HCT116 (cell line): ENCODE measurements at regions not wholly inside any gene's neighbourhood (a gene's known extent, or its start where the extent isn't known, plus 50 kb on each side); places are given as distances from the start of the nearest gene placed in this dataset.

ENCODE experiments used
- ATAC-seq: fragments of 200-7000 bp; cut with Tn5 transposase; 2 replicates; pipeline ENCODE4 v1.9.1; 2020; ENCODE audit warnings: mild to moderate bottlenecking, moderate library complexity
- BruUV-seq: library from RNA; stranded (reverse); fragments of 400-500 nt; replicated peaks from 2 replicates; lab custom pipeline; 2021; lab: Mats Ljungman, UMichigan
- CTCF ChIA-PET: fragments of 300-600 bp; sonication (Branson Sonifier 250); formaldehyde crosslinking; loops from one replicate; lab custom pipeline; 2021; ENCODE audit warnings: antibody characterized with exemption; lab: Charles Lee
- POLR2A ChIA-PET: fragments of 300-600, 350-600 bp; sonication (Branson Sonifier 250); formaldehyde crosslinking; loops from one replicate; lab custom pipeline; 2021; ENCODE audit warnings: antibody characterized with exemption; lab: Charles Lee
- RAD21 ChIA-PET, 2 experiments: fragments of 300-600 bp; sonication (Branson Sonifier 250); formaldehyde crosslinking; loops; one replicate each; lab custom pipeline; 2023; ENCODE audit warnings: low total read pairs in 2 of 2; ENCODE audit not compliant: uncharacterized antibody in 2 of 2, unreplicated experiment in 2 of 2, low non-redundant PET in 1 of 2; lab: Charles Lee
- DNase-seq: peaks from one replicate; pipeline ENCODE4 v3.0.0-alpha.2; 2010; ENCODE audit warnings: low read depth, low spot score
- H2AFZ ChIP-seq: fragments of 200-600 bp; shearing (Covaris generic), sonication (generic); 2 replicates; pipeline ENCODE4 v1.6.1; 2017; ENCODE audit warnings: low read depth, mixed run types, mixed read lengths, antibody characterized with exemption, low read length; ENCODE audit not compliant: poor library complexity, severe bottlenecking
- H3K27ac ChIP-seq: 2 replicates; pipeline ENCODE4 v1.5.1; 2012; ENCODE audit warnings: low read depth, low read length
- H3K27me3 ChIP-seq: fragments of 200-600 bp; sonication (generic); 2 replicates; pipeline ENCODE4 v1.6.1; 2016; ENCODE audit warnings: mixed run types, low read length, mixed read lengths; ENCODE audit not compliant: insufficient read depth
- H3K36me3 ChIP-seq, 2 experiments: fragments of 200-500 bp in 1 of 2; fragments of 200-600 bp in 1 of 2; sonication (Bioruptor generic) in 1 of 2; sonication (generic) in 1 of 2; 2 replicates each; pipeline versions ENCODE4 v1.5.1 to v1.6.1; 2014 to 2016; ENCODE audit warnings: low read length in 2 of 2, inconsistent platforms in 1 of 2, mixed read lengths in 1 of 2, mixed run types in 1 of 2; ENCODE audit not compliant: insufficient read depth in 2 of 2, control insufficient read depth in 1 of 2
- H3K4me1 ChIP-seq, 2 experiments: fragments of 200-600 bp in 1 of 2; sonication (generic) in 1 of 2; 2 replicates each; pipeline versions ENCODE4 v1.5.1 to v1.6.1; 2012 to 2017; ENCODE audit warnings: low read length in 2 of 2, inconsistent platforms in 1 of 2, mild to moderate bottlenecking in 1 of 2, mixed read lengths in 1 of 2, mixed run types in 1 of 2, moderate library complexity in 1 of 2; ENCODE audit not compliant: insufficient read depth in 2 of 2, control insufficient read depth in 1 of 2
- H3K4me2 ChIP-seq: fragments of 200-600 bp; sonication (generic); 2 replicates; pipeline ENCODE4 v1.6.1; 2017; ENCODE audit warnings: mixed run types, low read length, mixed read lengths
- H3K4me3 ChIP-seq, 2 experiments: fragments of 200-600 bp in 1 of 2; sonication (generic) in 1 of 2; replicated peaks in 1 of 2; 2 replicates each; pipeline ENCODE4 v1.5.1; 2011 to 2016; ENCODE audit warnings: low read length in 2 of 2, control low read depth in 1 of 2, low read depth in 1 of 2, mild to moderate bottlenecking in 1 of 2, mixed read lengths in 1 of 2, mixed run types in 1 of 2
- H3K79me2 ChIP-seq: fragments of 200-600 bp; sonication (generic); 2 replicates; pipeline ENCODE4 v1.6.1; 2017; ENCODE audit warnings: mild to moderate bottlenecking, mixed run types, low read length, moderate library complexity, mixed read lengths; ENCODE audit not compliant: insufficient read depth
- H3K9ac ChIP-seq: fragments of 200-600 bp; sonication (generic); 2 replicates; pipeline ENCODE4 v1.6.1; 2016; ENCODE audit warnings: low read length, mixed read lengths
- H3K9me2 ChIP-seq: fragments of 200-600 bp; sonication (generic), shearing (Covaris generic); 2 replicates; pipeline ENCODE4 v1.6.1; 2017; ENCODE audit warnings: mixed run types, mild to moderate bottlenecking, moderate library complexity; ENCODE audit not compliant: insufficient read depth
- H3K9me3 ChIP-seq, 2 experiments: fragments of 200-500 bp in 1 of 2; fragments of 200-600 bp in 1 of 2; sonication (Bioruptor generic) in 1 of 2; sonication (generic) in 1 of 2; 2 replicates each; pipeline ENCODE4 v1.6.1; 2014 to 2017; ENCODE audit warnings: low read length in 2 of 2, mixed read lengths in 2 of 2, inconsistent platforms in 1 of 2, low read depth in 1 of 2, mild to moderate bottlenecking in 1 of 2, mixed run types in 1 of 2, moderate library complexity in 1 of 2; ENCODE audit not compliant: control insufficient read depth in 1 of 2, insufficient read depth in 1 of 2
- H4K20me1 ChIP-seq: fragments of 200-600 bp; sonication (generic), shearing (Covaris generic); 2 replicates; pipeline ENCODE4 v1.6.1; 2017; ENCODE audit warnings: mixed run types, mild to moderate bottlenecking, moderate library complexity; ENCODE audit not compliant: insufficient read depth
- EGR1 ChIP-seq: IDR thresholded peaks from 2 replicates; pipeline ENCODE4 v1.6.1; 2012; ENCODE audit warnings: low read depth
- ELF1 ChIP-seq: IDR thresholded peaks from 2 replicates; pipeline ENCODE4 v1.6.1; 2012; ENCODE audit warnings: low read depth, borderline replicate concordance
- EZH2 ChIP-seq: fragments of 200-600 bp; sonication (generic); IDR thresholded peaks from 2 replicates; pipeline ENCODE4 v1.6.1; 2017; ENCODE audit warnings: antibody characterized with exemption, mixed run types
- FOSL1 ChIP-seq: IDR thresholded peaks from 2 replicates; pipeline ENCODE4 v1.6.1; 2012; ENCODE audit warnings: low read depth
- TCF7L2 ChIP-seq: IDR thresholded peaks from 2 replicates; pipeline ENCODE4 v1.7.0; 2011; ENCODE audit warnings: borderline replicate concordance, inconsistent platforms; ENCODE audit not compliant: insufficient read depth, insufficient read length; ENCODE audit errors: extremely low read depth
- YY1 ChIP-seq: IDR thresholded peaks from 2 replicates; pipeline ENCODE4 v1.6.1; 2011; ENCODE audit warnings: low read length, low read depth, moderate library complexity, mild to moderate bottlenecking; ENCODE audit not compliant: insufficient replicate concordance; ENCODE audit errors: extremely low read depth
- ZNF274 ChIP-seq: fragments of 200-500 bp; sonication (Bioruptor generic); IDR thresholded peaks from 2 replicates; pipeline ENCODE4 v1.6.1; 2014; ENCODE audit warnings: mild to moderate bottlenecking, low read depth, low read length, inconsistent platforms
- intact Hi-C: fragments of 100-400 bp; cut with micrococcal nuclease; formaldehyde crosslinking; loops from 2 replicates; pipeline ENCODE4 v1.10.0; 2022
- TF ChIP-seq, protein P1 (sequence below): IDR thresholded peaks from 2 replicates; pipeline ENCODE4 v1.6.1; 2012

DNA sequence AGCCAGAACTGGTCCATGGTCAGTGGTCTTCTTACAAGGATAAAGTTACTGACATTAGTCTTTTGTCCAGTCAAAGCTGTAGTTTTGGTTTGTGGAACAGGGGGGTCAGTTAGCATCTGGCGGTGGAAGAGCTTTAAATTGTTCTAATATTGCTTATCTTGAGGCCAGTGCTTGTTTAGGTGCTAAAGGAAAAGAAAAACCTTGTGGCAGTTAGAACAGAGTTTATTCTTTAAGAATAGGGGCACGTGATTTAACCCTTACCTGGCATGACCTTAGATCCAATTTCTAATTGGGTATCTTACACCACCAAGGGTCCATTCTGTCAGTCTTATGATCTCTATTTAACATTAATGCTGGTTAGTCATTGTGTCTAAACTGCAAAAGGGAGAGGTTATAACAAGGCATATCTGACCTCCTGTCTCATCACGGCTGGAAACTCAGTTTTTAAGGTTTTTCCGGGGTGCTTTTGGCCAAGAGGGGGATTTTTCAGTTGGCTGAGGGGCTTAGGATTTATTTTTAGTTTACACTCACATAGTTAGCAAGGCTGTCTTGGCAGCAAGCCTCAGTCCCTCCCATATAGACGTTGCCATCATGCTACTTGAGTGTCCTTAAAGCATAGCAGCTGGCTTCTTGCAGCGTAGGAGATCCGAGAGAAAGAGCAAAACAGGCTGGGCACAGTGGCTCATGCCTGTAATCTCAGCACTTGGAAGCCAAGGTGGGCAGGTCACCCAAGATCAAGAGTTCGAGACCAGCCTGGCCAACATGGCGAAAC is 60.1 kb upstream of the FAM89A start:
- Histone ChIP-seq H3K4me1 (no peaks in the 10 kb centered on the region), H3K4me3 (no peak overlapping the region), H3K9me2 (no peaks in the 10 kb centered on the region), H3K36me3 (no peaks in the 10 kb centered on the region), H4K20me1 (no peaks in the 10 kb centered on the region), H2AFZ (no peak overlapping the region), H3K4me2 (no peak overlapping the region), H3K27ac (no peak overlapping the region), H3K27me3 (no peaks in the 10 kb centered on the region), H3K9me3 (no peaks in the 10 kb centered on the region), H3K9ac (no peak overlapping the region), H3K79me2 (no peaks in the 10 kb centered on the region)
- no peak for TF ChIP-seq EGR1
- intact Hi-C loops, result no loop called here
- CTCF ChIA-PET, result no interaction called here
- BruUV-seq, result no TSS peak
- ATAC-seq, result no peak
- POLR2A ChIA-PET, result no interaction called here
- no peak for DNase-seq
- RAD21 ChIA-PET, result no interaction called here

GRCh38 chr1:231099311-231099710 is 59.3 kb upstream of the FAM89A start:
- Histone ChIP-seq H2AFZ (no peak overlapping the region), H3K36me3 (no peaks in the 10 kb centered on the region), H4K20me1 (no peaks in the 10 kb centered on the region), H3K9me3 (no peaks in the 10 kb centered on the region), H3K27ac (no peak overlapping the region), H3K9me2 (no peaks in the 10 kb centered on the region), H3K4me1 (no peaks in the 10 kb centered on the region), H3K4me2 (no peak overlapping the region), H3K4me3 (no peak overlapping the region), H3K9ac (no peak overlapping the region), H3K27me3 (no peaks in the 10 kb centered on the region; the same call in 1 of the 2 replicates), H3K79me2 (no peaks in the 10 kb centered on the region)
- BruUV-seq, result no TSS peak
- POLR2A ChIA-PET, result no interaction called here
- RAD21 ChIA-PET, result no interaction called here
- CTCF ChIA-PET, result no interaction called here
- ATAC-seq (no peak), DNase-seq (no peak)
- no peak for TF ChIP-seq ZNF274
- no peak for TF ChIP-seq EGR1
- TF ChIP-seq, protein P1, sequence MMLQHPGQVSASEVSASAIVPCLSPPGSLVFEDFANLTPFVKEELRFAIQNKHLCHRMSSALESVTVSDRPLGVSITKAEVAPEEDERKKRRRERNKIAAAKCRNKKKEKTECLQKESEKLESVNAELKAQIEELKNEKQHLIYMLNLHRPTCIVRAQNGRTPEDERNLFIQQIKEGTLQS, result no peak
- no peak for TF ChIP-seq TCF7L2
- TF ChIP-seq FOSL1, result no peak
- TF ChIP-seq YY1, result no peak
- TF ChIP-seq EZH2, result no peak
- TF ChIP-seq ELF1, result no peak
- intact Hi-C loops, result no loop called here
